Endodermal cell (in vitro differentiated cells): ENCODE measurements at regions not wholly inside any gene's neighbourhood (a gene's known extent, or its start where the extent isn't known, plus 50 kb on each side); places are given as distances from the start of the nearest gene placed in this dataset.

Experiments
- DNase-seq: peaks from one replicate; pipeline ENCODE4 v3.0.0-alpha.2; 2017
- H3K27ac ChIP-seq: 2 replicates; pipeline ENCODE4 v1.5.1; 2013; ENCODE audit warnings: mild to moderate bottlenecking, low read depth, low read length, moderate library complexity
- H3K27me3 ChIP-seq: 2 replicates; pipeline ENCODE4 v1.6.1; 2013; ENCODE audit warnings: mild to moderate bottlenecking, low read length, moderate library complexity; ENCODE audit not compliant: insufficient read depth, control insufficient read depth, poor library complexity, severe bottlenecking
- H3K36me3 ChIP-seq: 2 replicates; pipeline ENCODE4 v1.7.0; 2013; ENCODE audit warnings: mild to moderate bottlenecking, low read length, moderate library complexity; ENCODE audit not compliant: control insufficient read depth, insufficient read depth
- H3K4me1 ChIP-seq: one replicate; pipeline ENCODE4 v1.7.0; 2013; ENCODE audit warnings: low read length; ENCODE audit not compliant: control insufficient read depth, insufficient read depth
- H3K4me3 ChIP-seq: 2 replicates; pipeline ENCODE4 v1.5.1; 2013; ENCODE audit warnings: mild to moderate bottlenecking, low read length, moderate library complexity
- H3K9ac ChIP-seq: 2 replicates; pipeline ENCODE4 v1.6.1; 2013; ENCODE audit warnings: mild to moderate bottlenecking, low read length, moderate library complexity; ENCODE audit not compliant: poor library complexity, severe bottlenecking; ENCODE audit errors: extremely low read depth
- H3K9me3 ChIP-seq: 2 replicates; pipeline ENCODE4 v1.6.1; 2013; ENCODE audit warnings: mild to moderate bottlenecking, low read length, moderate library complexity; ENCODE audit not compliant: control insufficient read depth
- H3K27ac Mint-ChIP-seq: 2 replicates; pipeline ENCODE4 v1.8.0; 2020; ENCODE audit warnings: mixed read lengths
- H3K27me3 Mint-ChIP-seq: 2 replicates; pipeline ENCODE4 v1.8.0; 2021; ENCODE audit warnings: mild to moderate bottlenecking, mixed read lengths; ENCODE audit not compliant: insufficient read depth
- H3K36me3 Mint-ChIP-seq: 2 replicates; pipeline ENCODE4 v1.8.0; 2020; ENCODE audit warnings: low read depth, mixed read lengths
- H3K4me1 Mint-ChIP-seq: 2 replicates; pipeline ENCODE4 v1.8.0; 2020; ENCODE audit warnings: mixed read lengths
- H3K4me3 Mint-ChIP-seq: 2 replicates; pipeline ENCODE4 v1.8.0; 2020; ENCODE audit warnings: mild to moderate bottlenecking, moderate library complexity, mixed read lengths
- H3K9me3 Mint-ChIP-seq: 2 replicates; pipeline ENCODE4 v1.8.0; 2020; ENCODE audit warnings: mild to moderate bottlenecking, mixed read lengths
- WGBS, 2 experiments: methylation state at CpG; one replicate each; pipeline versions ENCODE4 v1.1.5 to v1.1.7; 2013; ENCODE audit warnings: missing lambda C conversion rate in 2 of 2, mixed read lengths in 1 of 2; ENCODE audit not compliant: insufficient coverage in 1 of 2, insufficient read length in 1 of 2; 5-methylcytosine and 5-hydroxymethylcytosine counted together
- TF ChIP-seq, protein P1 (sequence below): fragments of 200-600 bp; sonication (generic); conservative IDR thresholded peaks from 2 replicates; pipeline ENCODE4 v1.5.0; 2021; ENCODE audit warnings: antibody characterized with exemption, mild to moderate bottlenecking

DNA sequence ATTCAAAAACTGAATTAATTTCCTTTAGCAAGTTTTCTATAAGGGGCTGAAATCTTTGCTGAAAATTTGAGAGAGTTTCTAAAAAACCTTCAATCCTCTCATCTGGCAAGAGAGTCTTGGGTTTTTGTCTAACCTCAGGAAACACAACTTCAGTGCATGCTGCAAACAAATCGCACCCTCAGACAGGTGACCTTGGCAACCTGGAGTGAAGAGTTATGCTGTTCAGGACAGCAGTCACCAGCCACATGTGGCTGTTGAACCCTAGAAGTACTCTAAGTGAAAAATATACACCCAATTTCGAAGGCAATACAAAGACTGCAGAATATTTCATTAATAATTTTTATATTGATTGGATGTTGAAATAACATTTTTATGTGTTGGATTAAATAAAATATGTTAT, 184.8 kb downstream of the RPS29 start:
- Histone ChIP-seq H3K27me3 (peaks cover 27% of the 10 kb centered on the region), H3K27ac (no peak overlapping the region), H3K4me1 (no peaks in the 10 kb centered on the region), H3K36me3 (no peaks in the 10 kb centered on the region), H3K4me3 (no peak overlapping the region), H3K9me3 (no peaks in the 10 kb centered on the region), H3K9ac (no peak overlapping the region)
- Mint-ChIP-seq H3K4me3 (no peak overlapping the region), H3K9me3 (no peaks in the 10 kb centered on the region), H3K27ac (no peak overlapping the region), H3K27me3 (peaks cover 18% of the 10 kb centered on the region), H3K36me3 (no peaks in the 10 kb centered on the region), H3K4me1 (no peaks in the 10 kb centered on the region)
- no peak for DNase-seq
- WGBS, 2 experiments: 87 to 100% methylated on average over 1 of the region's 2 CpGs
- TF ChIP-seq, protein P1, sequence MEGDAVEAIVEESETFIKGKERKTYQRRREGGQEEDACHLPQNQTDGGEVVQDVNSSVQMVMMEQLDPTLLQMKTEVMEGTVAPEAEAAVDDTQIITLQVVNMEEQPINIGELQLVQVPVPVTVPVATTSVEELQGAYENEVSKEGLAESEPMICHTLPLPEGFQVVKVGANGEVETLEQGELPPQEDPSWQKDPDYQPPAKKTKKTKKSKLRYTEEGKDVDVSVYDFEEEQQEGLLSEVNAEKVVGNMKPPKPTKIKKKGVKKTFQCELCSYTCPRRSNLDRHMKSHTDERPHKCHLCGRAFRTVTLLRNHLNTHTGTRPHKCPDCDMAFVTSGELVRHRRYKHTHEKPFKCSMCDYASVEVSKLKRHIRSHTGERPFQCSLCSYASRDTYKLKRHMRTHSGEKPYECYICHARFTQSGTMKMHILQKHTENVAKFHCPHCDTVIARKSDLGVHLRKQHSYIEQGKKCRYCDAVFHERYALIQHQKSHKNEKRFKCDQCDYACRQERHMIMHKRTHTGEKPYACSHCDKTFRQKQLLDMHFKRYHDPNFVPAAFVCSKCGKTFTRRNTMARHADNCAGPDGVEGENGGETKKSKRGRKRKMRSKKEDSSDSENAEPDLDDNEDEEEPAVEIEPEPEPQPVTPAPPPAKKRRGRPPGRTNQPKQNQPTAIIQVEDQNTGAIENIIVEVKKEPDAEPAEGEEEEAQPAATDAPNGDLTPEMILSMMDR: no peak

DNA sequence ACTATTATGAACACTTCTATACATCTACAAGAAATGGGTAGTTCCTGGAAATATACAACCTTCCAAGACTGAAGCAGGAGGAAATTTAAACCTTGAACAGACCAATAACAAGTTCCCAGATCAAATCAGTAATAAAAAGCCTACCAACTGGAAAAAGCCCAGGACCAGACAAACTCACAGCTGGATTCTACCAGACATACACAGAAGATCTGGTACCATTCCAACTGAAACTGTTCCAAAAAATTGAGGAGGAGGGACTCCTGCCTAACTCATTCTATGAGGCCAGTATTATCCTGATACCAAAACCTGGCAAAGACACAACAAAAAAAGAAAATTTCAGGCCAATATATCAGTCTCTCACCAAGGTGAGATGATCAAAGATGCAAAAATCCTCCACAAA, 189.4 kb downstream of the RPS29 start:
- Histone ChIP-seq H3K27me3 (no peaks in the 10 kb centered on the region), H3K36me3 (no peaks in the 10 kb centered on the region), H3K4me3 (no peak overlapping the region), H3K9me3 (no peaks in the 10 kb centered on the region), H3K9ac (no peak overlapping the region), H3K27ac (no peak overlapping the region), H3K4me1 (no peaks in the 10 kb centered on the region)
- no peaks in the 10 kb centered on the region for H3K4me1 Mint-ChIP-seq
- no peak overlapping the region for H3K4me3 Mint-ChIP-seq
- H3K27me3 Mint-ChIP-seq: peaks cover 39% of the 10 kb centered on the region
- no peaks in the 10 kb centered on the region for H3K36me3 Mint-ChIP-seq
- no peaks in the 10 kb centered on the region for H3K9me3 Mint-ChIP-seq
- no peak overlapping the region for H3K27ac Mint-ChIP-seq
- TF ChIP-seq, protein P1: no peak
- DNase-seq: no peak

DNA sequence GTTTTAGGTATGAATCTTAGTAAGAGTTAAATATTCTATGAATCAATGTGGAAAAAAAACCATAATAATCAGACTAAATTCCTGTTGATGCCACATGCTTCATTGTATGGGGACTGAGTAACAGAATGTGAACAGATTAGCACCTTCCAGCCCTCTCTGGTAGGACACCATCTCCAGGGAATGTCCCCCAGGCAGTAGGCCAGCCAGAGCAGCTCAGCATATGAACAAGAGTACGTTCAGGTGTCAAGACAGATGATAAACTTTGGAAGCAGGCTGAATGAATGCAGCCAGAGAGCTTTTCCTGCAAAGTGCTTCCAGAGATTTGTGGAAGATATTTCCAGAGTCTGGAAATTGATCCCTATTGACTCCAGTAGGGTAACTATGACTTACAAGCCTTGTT, 204.4 kb downstream of the RPS29 start:
- Histone ChIP-seq H3K27ac (no peak overlapping the region), H3K4me1 (no peaks in the 10 kb centered on the region), H3K9ac (no peak overlapping the region), H3K27me3 (peaks cover 46% of the 10 kb centered on the region), H3K9me3 (no peaks in the 10 kb centered on the region), H3K36me3 (no peaks in the 10 kb centered on the region), H3K4me3 (no peak overlapping the region)
- no peak for DNase-seq
- 86 to 89% methylated on average over 1 of the region's 1 CpG for WGBS, 2 experiments
- peaks cover 13% of the 10 kb centered on the region for H3K9me3 Mint-ChIP-seq
- TF ChIP-seq, protein P1: no peak
- H3K4me1 Mint-ChIP-seq: no peaks in the 10 kb centered on the region
- H3K27ac Mint-ChIP-seq: no peak overlapping the region
- H3K36me3 Mint-ChIP-seq: no peaks in the 10 kb centered on the region
- peaks cover 61% of the 10 kb centered on the region for H3K27me3 Mint-ChIP-seq
- no peak overlapping the region for H3K4me3 Mint-ChIP-seq
